ENCODE measurements at regions not wholly inside any gene's neighbourhood (a gene's known extent, or its start where the extent isn't known, plus 50 kb on each side); places are given as distances from the start of the nearest gene placed in this dataset.

- TF ChIP-seq CTCF (IDR thresholded peaks at IDR 0.05) (no peak), EZH2phosphoT487 (IDR thresholded peaks at IDR 0.05) (no peak)
Observed at GRCh38 chr7:51995596-51996179, 679.1 kb upstream of the COBL start.

Data from neural progenitor cell (in vitro differentiated cells).